Bronchial epithelial cell (primary cell): ENCODE measurements at regions not wholly inside any gene's neighbourhood (a gene's known extent, or its start where the extent isn't known, plus 50 kb on each side); places are given as distances from the start of the nearest gene placed in this dataset.
A peak's percentile ranks its signal among the peaks of the same experiment; 100 is the strongest.

ENCODE experiments used
- DNase-seq: peaks from one replicate; pipeline ENCODE4 v3.0.0-alpha.2; 2010; ENCODE audit warnings: low read depth
- FAIRE-seq: peaks from 2 replicates; lab custom pipeline; 2011; peaks lifted over from hg19 to GRCh38; lab: Jason Lieb, UNC
- H3K27me3 ChIP-seq: 2 replicates; pipeline ENCODE4 v1.5.1; 2011; ENCODE audit warnings: low read length; ENCODE audit not compliant: control insufficient read depth, insufficient read depth
- H3K36me3 ChIP-seq: 2 replicates; pipeline ENCODE4 v1.5.1; 2011; ENCODE audit warnings: low read length; ENCODE audit not compliant: control insufficient read depth, insufficient read depth
- H3K4me3 ChIP-seq: 2 replicates; pipeline ENCODE4 v1.5.1; 2011; ENCODE audit warnings: mild to moderate bottlenecking, low read depth, low read length, control low read depth
- TF ChIP-seq, protein P1 (sequence below): IDR thresholded peaks from 2 replicates; pipeline ENCODE4 v1.5.1; 2011; ENCODE audit warnings: mild to moderate bottlenecking, moderate library complexity, low read length, control low read depth, inconsistent platforms; ENCODE audit not compliant: insufficient read depth, severe bottlenecking

DNA sequence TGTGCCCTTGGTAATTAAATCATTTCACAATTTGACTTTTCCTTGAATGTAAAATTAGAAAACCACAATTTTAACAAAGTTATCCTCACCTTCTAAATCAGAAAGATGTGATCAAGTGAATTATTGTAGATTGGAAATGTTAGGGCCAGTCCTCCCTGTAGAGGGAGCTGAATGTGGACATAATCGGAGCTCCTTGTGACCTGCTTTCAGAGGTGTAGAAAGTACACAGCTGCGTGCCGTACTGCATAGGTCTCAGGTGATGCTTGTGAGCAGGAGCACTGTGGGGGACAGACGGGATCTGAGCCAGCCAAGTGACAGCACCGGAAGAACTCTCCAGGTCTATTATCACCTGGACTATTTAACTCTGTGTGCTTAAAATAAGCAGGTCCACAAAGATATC is 338.0 kb downstream of the AASDHPPT start:
- TF ChIP-seq, protein P1, sequence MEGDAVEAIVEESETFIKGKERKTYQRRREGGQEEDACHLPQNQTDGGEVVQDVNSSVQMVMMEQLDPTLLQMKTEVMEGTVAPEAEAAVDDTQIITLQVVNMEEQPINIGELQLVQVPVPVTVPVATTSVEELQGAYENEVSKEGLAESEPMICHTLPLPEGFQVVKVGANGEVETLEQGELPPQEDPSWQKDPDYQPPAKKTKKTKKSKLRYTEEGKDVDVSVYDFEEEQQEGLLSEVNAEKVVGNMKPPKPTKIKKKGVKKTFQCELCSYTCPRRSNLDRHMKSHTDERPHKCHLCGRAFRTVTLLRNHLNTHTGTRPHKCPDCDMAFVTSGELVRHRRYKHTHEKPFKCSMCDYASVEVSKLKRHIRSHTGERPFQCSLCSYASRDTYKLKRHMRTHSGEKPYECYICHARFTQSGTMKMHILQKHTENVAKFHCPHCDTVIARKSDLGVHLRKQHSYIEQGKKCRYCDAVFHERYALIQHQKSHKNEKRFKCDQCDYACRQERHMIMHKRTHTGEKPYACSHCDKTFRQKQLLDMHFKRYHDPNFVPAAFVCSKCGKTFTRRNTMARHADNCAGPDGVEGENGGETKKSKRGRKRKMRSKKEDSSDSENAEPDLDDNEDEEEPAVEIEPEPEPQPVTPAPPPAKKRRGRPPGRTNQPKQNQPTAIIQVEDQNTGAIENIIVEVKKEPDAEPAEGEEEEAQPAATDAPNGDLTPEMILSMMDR: peak; percentile 26
- DNase-seq: no peak

DNA sequence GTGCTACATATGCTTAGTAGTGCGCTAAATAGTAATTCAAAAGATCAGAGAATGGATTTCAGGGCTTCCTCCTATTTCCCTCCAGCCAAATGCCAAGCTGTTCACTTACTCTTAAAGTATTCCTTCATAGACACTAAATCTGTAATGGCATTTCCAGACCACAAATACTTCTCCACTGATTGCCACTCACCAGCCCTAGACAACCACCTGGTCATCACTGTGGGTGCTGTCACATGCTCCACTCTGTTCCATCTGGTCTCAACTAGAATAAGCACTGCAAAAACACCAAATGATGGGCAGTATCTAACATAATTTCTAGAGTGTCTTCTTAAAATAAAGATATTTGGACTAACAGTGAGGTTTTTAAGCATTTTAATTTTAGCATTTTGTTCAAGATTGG is 341.3 kb downstream of the AASDHPPT start:
- no peak for FAIRE-seq
- no peak for DNase-seq
- Histone ChIP-seq H3K4me3 (no peak overlapping the region), H3K27me3 (no peaks in the 10 kb centered on the region), H3K36me3 (no peaks in the 10 kb centered on the region)
- TF ChIP-seq, protein P1: no peak

More for the DNA sequence above, 338.0 kb downstream of the AASDHPPT start:
- Histone ChIP-seq H3K4me3 (no peak overlapping the region), H3K27me3 (no peaks in the 10 kb centered on the region), H3K36me3 (no peaks in the 10 kb centered on the region)
- no peak for FAIRE-seq

DNA sequence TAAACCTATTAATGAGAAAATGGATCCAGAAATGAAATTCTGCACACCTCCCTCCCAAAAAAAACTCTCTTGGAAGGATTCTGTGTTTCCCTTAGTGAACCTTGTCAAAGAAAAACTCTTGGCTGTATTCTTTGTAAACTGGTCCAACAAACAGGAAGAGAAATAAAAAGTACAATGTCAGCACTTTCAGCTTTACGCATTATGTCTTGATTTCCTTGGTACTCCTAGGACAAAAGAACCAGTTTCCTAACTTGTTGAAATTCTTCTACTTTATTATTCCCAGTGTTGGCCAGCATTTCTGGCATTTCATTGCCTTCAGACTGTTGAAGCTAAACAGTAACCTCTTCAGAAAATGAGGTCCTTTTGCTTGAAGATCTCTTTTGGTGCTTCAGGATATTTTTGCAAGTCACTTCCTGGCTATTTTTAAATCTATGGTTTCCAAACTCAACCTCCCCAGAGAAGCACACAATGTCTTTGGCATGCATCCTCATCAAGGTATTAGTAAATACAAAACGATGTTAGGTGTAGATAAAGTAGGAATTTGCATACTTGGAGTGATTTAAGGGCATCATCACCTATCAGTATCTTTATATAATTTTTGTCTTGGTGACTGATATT is 342.7 kb downstream of the AASDHPPT start:
- Histone ChIP-seq H3K4me3 (no peak overlapping the region), H3K36me3 (no peaks in the 10 kb centered on the region), H3K27me3 (no peaks in the 10 kb centered on the region)
- DNase-seq (no peak), FAIRE-seq (no peak)
- TF ChIP-seq, protein P1: no peak

DNA sequence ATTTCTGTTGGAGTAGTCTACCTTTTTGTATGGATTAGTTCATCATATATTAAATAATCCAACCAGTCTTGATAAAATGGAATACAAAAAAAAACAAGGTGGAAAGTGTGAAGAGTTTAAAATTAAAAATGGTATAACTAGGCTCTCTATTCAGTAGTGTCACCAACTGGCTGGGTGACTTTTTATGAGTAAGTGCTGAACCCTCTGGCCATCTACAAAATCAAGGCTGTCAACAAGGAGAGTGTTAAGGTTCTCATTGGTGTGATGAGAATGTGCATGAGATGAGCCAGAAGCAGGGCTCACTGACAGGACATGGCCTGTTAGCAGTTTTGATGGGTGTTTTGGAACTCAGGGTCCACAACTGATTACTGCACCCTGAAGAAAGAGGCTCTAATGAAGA is 343.2 kb downstream of the AASDHPPT start:
- Histone ChIP-seq H3K4me3 (no peak overlapping the region), H3K27me3 (no peaks in the 10 kb centered on the region), H3K36me3 (no peaks in the 10 kb centered on the region)
- FAIRE-seq: no peak
- no peak for DNase-seq
- TF ChIP-seq, protein P1: no peak

DNA sequence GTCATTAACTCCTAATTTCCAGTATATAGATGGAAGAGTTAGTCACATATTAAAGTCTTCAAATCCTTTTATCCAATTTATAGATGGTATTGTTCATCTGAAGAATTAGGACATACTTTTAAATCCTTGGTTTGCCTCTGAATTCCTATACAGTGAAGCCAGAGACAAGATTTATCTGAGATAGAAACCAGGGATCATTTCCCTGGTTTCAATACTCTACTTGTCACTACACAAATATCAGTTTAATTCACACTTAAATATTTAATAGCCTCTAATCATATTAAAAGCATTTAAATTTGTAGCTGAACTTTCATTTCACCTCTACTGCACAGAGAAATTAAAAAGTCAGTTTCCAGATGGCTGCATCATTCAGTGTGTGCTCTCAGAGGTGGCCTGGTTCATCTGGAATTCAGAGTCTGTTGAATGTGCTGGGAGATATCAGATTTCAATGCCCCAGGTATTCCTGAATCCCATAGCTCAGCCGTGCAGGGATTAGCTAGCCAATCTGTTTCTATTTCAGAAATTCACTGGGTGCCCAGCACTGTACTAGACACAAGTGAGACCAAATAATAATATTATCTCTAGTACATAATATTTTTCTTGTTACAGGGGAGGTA is 344.3 kb downstream of the AASDHPPT start:
- TF ChIP-seq, protein P1: no peak
- H3K4me3 ChIP-seq: no peak overlapping the region
- no peaks in the 10 kb centered on the region for H3K27me3 ChIP-seq
- FAIRE-seq: no peak
- DNase-seq: peak; percentile 21
- H3K36me3 ChIP-seq: no peaks in the 10 kb centered on the region

DNA sequence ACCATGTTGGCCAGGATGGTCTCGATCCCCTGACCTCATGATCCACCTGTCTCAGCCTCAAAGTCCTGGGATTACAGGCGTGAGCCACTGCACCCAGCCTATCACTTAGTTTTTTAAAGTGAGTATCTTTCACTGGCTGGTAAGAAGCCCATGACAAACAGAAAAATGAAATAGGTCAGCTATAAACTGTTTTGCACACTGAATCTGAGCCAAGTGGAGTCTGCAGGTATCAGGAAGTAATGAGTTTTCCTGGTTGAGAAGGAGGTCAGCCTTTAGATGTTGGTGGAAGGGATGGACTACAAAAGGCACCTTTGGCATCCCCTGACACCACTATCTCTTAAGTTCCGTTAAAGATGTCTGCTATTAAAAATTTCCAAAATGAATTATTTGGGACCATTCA is 345.1 kb downstream of the AASDHPPT start:
- no peak overlapping the region for H3K4me3 ChIP-seq
- TF ChIP-seq, protein P1: no peak
- no peaks in the 10 kb centered on the region for H3K27me3 ChIP-seq
- DNase-seq (no peak), FAIRE-seq (no peak)
- no peaks in the 10 kb centered on the region for H3K36me3 ChIP-seq
